DND-41 (cell line): ENCODE measurements at regions not wholly inside any gene's neighbourhood (a gene's known extent, or its start where the extent isn't known, plus 50 kb on each side); places are given as distances from the start of the nearest gene placed in this dataset.

ENCODE experiments used
- ATAC-seq: fragments of 200-7000 bp; cut with Tn5 transposase; 3 replicates; pipeline ENCODE4 v1.9.1; 2021; ENCODE audit warnings: low read depth; ENCODE audit not compliant: insufficient read depth
- DNase-seq: peaks from one replicate; pipeline ENCODE4 v3.0.0-alpha.2; 2020
- H2AFZ ChIP-seq: 2 replicates; pipeline ENCODE4 v1.6.0; 2012; ENCODE audit warnings: low read depth, low read length
- H3K27ac ChIP-seq: 2 replicates; pipeline ENCODE4 v1.5.1; 2012; ENCODE audit warnings: low read length, inconsistent platforms
- H3K27me3 ChIP-seq: fragments of 200-600 bp; sonication (generic); 2 replicates; pipeline ENCODE4 v1.6.0; 2012; ENCODE audit warnings: low read length, mild to moderate bottlenecking, inconsistent platforms; ENCODE audit not compliant: insufficient read depth, poor library complexity
- H3K36me3 ChIP-seq: 2 replicates; pipeline ENCODE4 v1.5.1; 2012; ENCODE audit warnings: low read length, inconsistent platforms; ENCODE audit not compliant: insufficient read depth
- H3K4me1 ChIP-seq: 2 replicates; pipeline ENCODE4 v1.5.1; 2012; ENCODE audit warnings: mild to moderate bottlenecking, low read length; ENCODE audit not compliant: insufficient read depth
- H3K4me2 ChIP-seq: 2 replicates; pipeline ENCODE4 v1.6.0; 2012; ENCODE audit warnings: mild to moderate bottlenecking, moderate library complexity, low read length, inconsistent platforms; ENCODE audit not compliant: insufficient read depth
- H3K4me3 ChIP-seq, 2 experiments: fragments of 200-600 bp in 1 of 2; shearing (Covaris generic) in 1 of 2; 2 replicates each; pipeline ENCODE4 v1.5.1; 2012 to 2016; ENCODE audit warnings: inconsistent platforms in 2 of 2, low read length in 2 of 2, mild to moderate bottlenecking in 2 of 2, low read depth in 1 of 2, moderate library complexity in 1 of 2
- H3K79me2 ChIP-seq: 2 replicates; pipeline ENCODE4 v1.6.0; 2012; ENCODE audit warnings: low read length, inconsistent platforms; ENCODE audit not compliant: insufficient read depth
- H3K9ac ChIP-seq: 2 replicates; pipeline ENCODE4 v1.6.0; 2012; ENCODE audit warnings: low read depth, mild to moderate bottlenecking, inconsistent platforms, low read length, moderate library complexity
- H3K9me3 ChIP-seq: 2 replicates; pipeline ENCODE4 v1.5.1; 2012; ENCODE audit warnings: low read length, moderate library complexity, mild to moderate bottlenecking, inconsistent platforms; ENCODE audit not compliant: insufficient read depth, severe bottlenecking
- H4K20me1 ChIP-seq: 2 replicates; pipeline ENCODE4 v1.6.0; 2012; ENCODE audit warnings: low read length; ENCODE audit not compliant: insufficient read depth
- EZH2 ChIP-seq: IDR thresholded peaks from 3 replicates; pipeline ENCODE4 v1.6.1; 2012; ENCODE audit warnings: borderline replicate concordance, low read depth, mild to moderate bottlenecking, moderate library complexity, low read length, inconsistent platforms; ENCODE audit not compliant: severe bottlenecking
- TF ChIP-seq, protein P1 (sequence below): IDR thresholded peaks from 2 replicates; pipeline ENCODE4 v1.5.1; 2012; ENCODE audit warnings: borderline replicate concordance, low read length, moderate library complexity, mild to moderate bottlenecking; ENCODE audit not compliant: poor library complexity, severe bottlenecking; ENCODE audit errors: extremely low read depth

GRCh38 chr17:52465407-52465806 is 306.9 kb upstream of the CA10 start:
- TF ChIP-seq EZH2: no peak
- TF ChIP-seq, protein P1, sequence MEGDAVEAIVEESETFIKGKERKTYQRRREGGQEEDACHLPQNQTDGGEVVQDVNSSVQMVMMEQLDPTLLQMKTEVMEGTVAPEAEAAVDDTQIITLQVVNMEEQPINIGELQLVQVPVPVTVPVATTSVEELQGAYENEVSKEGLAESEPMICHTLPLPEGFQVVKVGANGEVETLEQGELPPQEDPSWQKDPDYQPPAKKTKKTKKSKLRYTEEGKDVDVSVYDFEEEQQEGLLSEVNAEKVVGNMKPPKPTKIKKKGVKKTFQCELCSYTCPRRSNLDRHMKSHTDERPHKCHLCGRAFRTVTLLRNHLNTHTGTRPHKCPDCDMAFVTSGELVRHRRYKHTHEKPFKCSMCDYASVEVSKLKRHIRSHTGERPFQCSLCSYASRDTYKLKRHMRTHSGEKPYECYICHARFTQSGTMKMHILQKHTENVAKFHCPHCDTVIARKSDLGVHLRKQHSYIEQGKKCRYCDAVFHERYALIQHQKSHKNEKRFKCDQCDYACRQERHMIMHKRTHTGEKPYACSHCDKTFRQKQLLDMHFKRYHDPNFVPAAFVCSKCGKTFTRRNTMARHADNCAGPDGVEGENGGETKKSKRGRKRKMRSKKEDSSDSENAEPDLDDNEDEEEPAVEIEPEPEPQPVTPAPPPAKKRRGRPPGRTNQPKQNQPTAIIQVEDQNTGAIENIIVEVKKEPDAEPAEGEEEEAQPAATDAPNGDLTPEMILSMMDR: no peak
- Histone ChIP-seq H3K4me3 (no peak overlapping the region), H3K27ac (no peak overlapping the region), H3K9me3 (no peaks in the 10 kb centered on the region), H3K36me3 (no peaks in the 10 kb centered on the region), H2AFZ (no peak overlapping the region), H3K79me2 (no peaks in the 10 kb centered on the region), H3K4me1 (no peaks in the 10 kb centered on the region), H3K27me3 (no peaks in the 10 kb centered on the region), H4K20me1 (no peaks in the 10 kb centered on the region), H3K4me2 (no peak overlapping the region), H3K9ac (no peak overlapping the region)
- ATAC-seq (no peak), DNase-seq (no peak)

- DNase-seq (no peak), ATAC-seq (no peak)
- Histone ChIP-seq H2AFZ (no peak overlapping the region), H3K27me3 (no peaks in the 10 kb centered on the region), H3K9me3 (no peaks in the 10 kb centered on the region), H3K27ac (no peak overlapping the region), H4K20me1 (no peaks in the 10 kb centered on the region), H3K4me2 (no peak overlapping the region), H3K9ac (no peak overlapping the region), H3K4me3 (no peak overlapping the region), H3K4me1 (no peaks in the 10 kb centered on the region), H3K36me3 (no peaks in the 10 kb centered on the region), H3K79me2 (no peaks in the 10 kb centered on the region)
- TF ChIP-seq EZH2: no peak
- TF ChIP-seq, protein P1: no peak
These were observed 292.9 kb upstream of the CA10 start for GRCh38 chr17:52451294-52451861.

GRCh38 chr17:52442350-52442749 is 283.8 kb upstream of the CA10 start:
- no peak overlapping the region for H2AFZ ChIP-seq
- H4K20me1 ChIP-seq: no peaks in the 10 kb centered on the region
- no peaks in the 10 kb centered on the region for H3K27me3 ChIP-seq
- H3K27ac ChIP-seq: no peak overlapping the region
- no peak overlapping the region for H3K4me2 ChIP-seq
- no peaks in the 10 kb centered on the region for H3K36me3 ChIP-seq
- no peak overlapping the region for H3K9ac ChIP-seq
- no peak for TF ChIP-seq EZH2
- TF ChIP-seq, protein P1: no peak
- DNase-seq (no peak), ATAC-seq (no peak)
- no peaks in the 10 kb centered on the region for H3K79me2 ChIP-seq
- H3K4me1 ChIP-seq: no peaks in the 10 kb centered on the region
- H3K4me3 ChIP-seq: no peak overlapping the region
- no peaks in the 10 kb centered on the region for H3K9me3 ChIP-seq
